ENCODE measurements at regions not wholly inside any gene's neighbourhood (a gene's known extent, or its start where the extent isn't known, plus 50 kb on each side); places are given as distances from the start of the nearest gene placed in this dataset.

- TF ChIP-seq TCF7 (CRISPR knock-in tag; IDR thresholded peaks at IDR 0.05; ENCODE audit: low read depth) (no peak), CTCF (IDR thresholded peaks at IDR 0.05) (no peak), GRHL2 (CRISPR knock-in tag; IDR thresholded peaks at IDR 0.05; ENCODE audit: insufficient replicate concordance, severe bottlenecking) (no peak), TP53 (CRISPR knock-in tag; IDR thresholded peaks at IDR 0.05) (no peak), NFYB (CRISPR knock-in tag; conservative IDR thresholded peaks at IDR 0.05; ENCODE audit: low read depth) (no peak), ATF2 (CRISPR knock-in tag; IDR thresholded peaks at IDR 0.05; ENCODE audit: borderline replicate concordance, low read depth) (no peak), ZNF138 (CRISPR knock-in tag; conservative IDR thresholded peaks at IDR 0.05) (no peak), ELF4 (CRISPR knock-in tag; IDR thresholded peaks at IDR 0.05; ENCODE audit: low read depth) (no peak), GABPB1 (CRISPR knock-in tag; IDR thresholded peaks at IDR 0.05) (no peak)
- TF ChIP-seq, protein P1, sequence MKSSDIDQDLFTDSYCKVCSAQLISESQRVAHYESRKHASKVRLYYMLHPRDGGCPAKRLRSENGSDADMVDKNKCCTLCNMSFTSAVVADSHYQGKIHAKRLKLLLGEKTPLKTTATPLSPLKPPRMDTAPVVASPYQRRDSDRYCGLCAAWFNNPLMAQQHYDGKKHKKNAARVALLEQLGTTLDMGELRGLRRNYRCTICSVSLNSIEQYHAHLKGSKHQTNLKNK (CRISPR knock-in tag; IDR thresholded peaks at IDR 0.05): no peak
These were observed 114.8 kb upstream of the PAXBP1 start for GRCh38 chr21:32886339-32886738.
